OCI-LY1 (cell line): ENCODE measurements at regions not wholly inside any gene's neighbourhood (a gene's known extent, or its start where the extent isn't known, plus 50 kb on each side); places are given as distances from the start of the nearest gene placed in this dataset.

Experiments
- CTCF ChIP-seq: fragments of 200-600 bp; sonication (generic), shearing (Covaris generic); IDR thresholded peaks from 2 replicates; pipeline ENCODE4 v1.5.1; 2017; ENCODE audit warnings: mild to moderate bottlenecking, antibody characterized with exemption, low read length, moderate library complexity, mixed read lengths
- EZH2 ChIP-seq: fragments of 200-600 bp; sonication (generic), shearing (Covaris generic); IDR thresholded peaks from 2 replicates; pipeline ENCODE4 v1.8.0; 2017; ENCODE audit warnings: borderline replicate concordance, mixed run types, mild to moderate bottlenecking, antibody characterized with exemption, low read length, moderate library complexity, mixed read lengths

- TF ChIP-seq CTCF (no peak), EZH2 (no peak)
Measured at GRCh38 chr20:17872434-17872833, 96.2 kb downstream of the SNX5 start.
